ENCODE measurements at regions not wholly inside any gene's neighbourhood (a gene's known extent, or its start where the extent isn't known, plus 50 kb on each side); places are given as distances from the start of the nearest gene placed in this dataset.

GRCh38 chr1:193656841-193657240 is 470.4 kb upstream of the B3GALT2 start:
- Histone ChIP-seq H3K9ac (ENCODE audit: low read length) (no peak overlapping the region), H3K27me3 (ENCODE audit: insufficient read depth, low read length) (no peaks in the 10 kb centered on the region), H3K79me2 (ENCODE audit: insufficient read depth, low read length) (no peaks in the 10 kb centered on the region), H3K36me3 (ENCODE audit: control insufficient read depth in 1 of 2, insufficient read depth in 2 of 2, low read length in 2 of 2) (no peaks in the 10 kb centered on the region), H3K27ac (ENCODE audit: low read depth, low read length) (no peak overlapping the region), H4K20me1 (ENCODE audit: insufficient read depth) (no peaks in the 10 kb centered on the region), H2AFZ (ENCODE audit: low read depth, low read length, poor library complexity, severe bottlenecking) (no peak overlapping the region), H3K4me3 (replicated peaks in 1 of 2; ENCODE audit: low read depth in 1 of 2, low read length in 2 of 2) (no peak overlapping the region), H3K4me1 (ENCODE audit: control insufficient read depth in 1 of 2, insufficient read depth in 2 of 2, low read length in 2 of 2) (no peaks in the 10 kb centered on the region), H3K4me2 (ENCODE audit: low read length) (no peak overlapping the region), H3K9me2 (ENCODE audit: insufficient read depth) (no peaks in the 10 kb centered on the region), H3K9me3 (ENCODE audit: control insufficient read depth in 1 of 2, insufficient read depth in 1 of 2, low read depth in 1 of 2, low read length in 2 of 2) (no peaks in the 10 kb centered on the region)
- ChIA-PET RAD21 (ENCODE audit: low non-redundant PET in 1 of 2, low total read pairs in 2 of 2, uncharacterized antibody in 2 of 2, unreplicated experiment in 2 of 2) (no interaction called here), POLR2A (no interaction called here), CTCF (no interaction called here)
- ATAC-seq (no peak), DNase-seq (ENCODE audit: low read depth, low spot score) (no peak)
- TF ChIP-seq, protein P1, sequence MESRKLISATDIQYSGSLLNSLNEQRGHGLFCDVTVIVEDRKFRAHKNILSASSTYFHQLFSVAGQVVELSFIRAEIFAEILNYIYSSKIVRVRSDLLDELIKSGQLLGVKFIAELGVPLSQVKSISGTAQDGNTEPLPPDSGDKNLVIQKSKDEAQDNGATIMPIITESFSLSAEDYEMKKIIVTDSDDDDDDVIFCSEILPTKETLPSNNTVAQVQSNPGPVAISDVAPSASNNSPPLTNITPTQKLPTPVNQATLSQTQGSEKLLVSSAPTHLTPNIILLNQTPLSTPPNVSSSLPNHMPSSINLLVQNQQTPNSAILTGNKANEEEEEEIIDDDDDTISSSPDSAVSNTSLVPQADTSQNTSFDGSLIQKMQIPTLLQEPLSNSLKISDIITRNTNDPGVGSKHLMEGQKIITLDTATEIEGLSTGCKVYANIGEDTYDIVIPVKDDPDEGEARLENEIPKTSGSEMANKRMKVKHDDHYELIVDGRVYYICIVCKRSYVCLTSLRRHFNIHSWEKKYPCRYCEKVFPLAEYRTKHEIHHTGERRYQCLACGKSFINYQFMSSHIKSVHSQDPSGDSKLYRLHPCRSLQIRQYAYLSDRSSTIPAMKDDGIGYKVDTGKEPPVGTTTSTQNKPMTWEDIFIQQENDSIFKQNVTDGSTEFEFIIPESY (IDR thresholded peaks at IDR 0.05; ENCODE audit: extremely low read depth, insufficient replicate concordance, low read length) = no peak
- TF ChIP-seq, protein P2, sequence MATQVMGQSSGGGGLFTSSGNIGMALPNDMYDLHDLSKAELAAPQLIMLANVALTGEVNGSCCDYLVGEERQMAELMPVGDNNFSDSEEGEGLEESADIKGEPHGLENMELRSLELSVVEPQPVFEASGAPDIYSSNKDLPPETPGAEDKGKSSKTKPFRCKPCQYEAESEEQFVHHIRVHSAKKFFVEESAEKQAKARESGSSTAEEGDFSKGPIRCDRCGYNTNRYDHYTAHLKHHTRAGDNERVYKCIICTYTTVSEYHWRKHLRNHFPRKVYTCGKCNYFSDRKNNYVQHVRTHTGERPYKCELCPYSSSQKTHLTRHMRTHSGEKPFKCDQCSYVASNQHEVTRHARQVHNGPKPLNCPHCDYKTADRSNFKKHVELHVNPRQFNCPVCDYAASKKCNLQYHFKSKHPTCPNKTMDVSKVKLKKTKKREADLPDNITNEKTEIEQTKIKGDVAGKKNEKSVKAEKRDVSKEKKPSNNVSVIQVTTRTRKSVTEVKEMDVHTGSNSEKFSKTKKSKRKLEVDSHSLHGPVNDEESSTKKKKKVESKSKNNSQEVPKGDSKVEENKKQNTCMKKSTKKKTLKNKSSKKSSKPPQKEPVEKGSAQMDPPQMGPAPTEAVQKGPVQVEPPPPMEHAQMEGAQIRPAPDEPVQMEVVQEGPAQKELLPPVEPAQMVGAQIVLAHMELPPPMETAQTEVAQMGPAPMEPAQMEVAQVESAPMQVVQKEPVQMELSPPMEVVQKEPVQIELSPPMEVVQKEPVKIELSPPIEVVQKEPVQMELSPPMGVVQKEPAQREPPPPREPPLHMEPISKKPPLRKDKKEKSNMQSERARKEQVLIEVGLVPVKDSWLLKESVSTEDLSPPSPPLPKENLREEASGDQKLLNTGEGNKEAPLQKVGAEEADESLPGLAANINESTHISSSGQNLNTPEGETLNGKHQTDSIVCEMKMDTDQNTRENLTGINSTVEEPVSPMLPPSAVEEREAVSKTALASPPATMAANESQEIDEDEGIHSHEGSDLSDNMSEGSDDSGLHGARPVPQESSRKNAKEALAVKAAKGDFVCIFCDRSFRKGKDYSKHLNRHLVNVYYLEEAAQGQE (IDR thresholded peaks at IDR 0.05; ENCODE audit: low read depth) = no peak
- TF ChIP-seq SP1 (IDR thresholded peaks at IDR 0.05; ENCODE audit: low read depth) (no peak), POLR2AphosphoS5 (IDR thresholded peaks at IDR 0.05; ENCODE audit: low read depth, low read length) (no peak), SRF (IDR thresholded peaks at IDR 0.05; ENCODE audit: low read depth) (no peak), EZH2 (IDR thresholded peaks at IDR 0.05) (no peak), ELF1 (IDR thresholded peaks at IDR 0.05; ENCODE audit: borderline replicate concordance, low read depth) (no peak), POLR2A (IDR thresholded peaks at IDR 0.05; ENCODE audit: borderline replicate concordance, extremely low read depth, insufficient read depth, insufficient read length) (no peak), CEBPB (IDR thresholded peaks at IDR 0.05; ENCODE audit: low read depth) (no peak), SIN3A (IDR thresholded peaks at IDR 0.05; ENCODE audit: low read depth) (no peak), ZNF274 (IDR thresholded peaks at IDR 0.05; ENCODE audit: low read depth, low read length) (no peak)
- TF ChIP-seq, protein P3, sequence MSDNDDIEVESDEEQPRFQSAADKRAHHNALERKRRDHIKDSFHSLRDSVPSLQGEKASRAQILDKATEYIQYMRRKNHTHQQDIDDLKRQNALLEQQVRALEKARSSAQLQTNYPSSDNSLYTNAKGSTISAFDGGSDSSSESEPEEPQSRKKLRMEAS (IDR thresholded peaks at IDR 0.05) = no peak
- BruUV-seq (replicated peaks) = no TSS peak
- intact Hi-C loops (cut with micrococcal nuclease) = no loop called here

Data from HCT116 (cell line).